K562 (cell line): ENCODE measurements at regions not wholly inside any gene's neighbourhood (a gene's known extent, or its start where the extent isn't known, plus 50 kb on each side); places are given as distances from the start of the nearest gene placed in this dataset.

Experiments used
- ATAC-seq: fragments of 200-7000 bp; cut with Tn5 transposase; 3 replicates; pipeline ENCODE4 v1.9.1; 2020; ENCODE audit warnings: moderate library complexity
- BruUV-seq: library from RNA; stranded (reverse); fragments of 400-500 nt; replicated peaks from 2 replicates; lab custom pipeline; 2021; lab: Mats Ljungman, UMichigan
- CTCF ChIA-PET: fragments of 300-600 bp; formaldehyde crosslinking; extraction: SDS; loops from one replicate; lab custom pipeline; 2021; ENCODE audit warnings: low intra/inter-chr PET ratio; lab: Yijun Ruan, JAX
- POLR2A ChIA-PET: fragments of 300-600, 350-650 bp; sonication (Branson Sonifier 250); formaldehyde crosslinking; extraction: SDS; loops from one replicate; lab custom pipeline; 2021; ENCODE audit warnings: antibody characterized with exemption, inconsistent platforms; lab: Yijun Ruan, JAX
- DNase-seq, 4 experiments: peaks; one replicate each; pipeline versions ENCODE4 v3.0.0 to v3.0.0-alpha.2; 2011 to 2018; ENCODE audit warnings: low spot score in 3 of 4, mixed read lengths in 3 of 4; ENCODE audit errors: extremely low read depth in 1 of 4
- FAIRE-seq: peaks from 2 replicates; lab custom pipeline; 2011; peaks lifted over from hg19 to GRCh38; lab: Jason Lieb, UNC
- H2AFZ ChIP-seq: 2 replicates; pipeline ENCODE4 v1.6.0; 2011; ENCODE audit warnings: low read depth, low read length, control low read depth, inconsistent platforms
- H3K27ac ChIP-seq: fragments of 200-600 bp; 3 replicates; pipeline ENCODE4 v1.8.0; 2011; ENCODE audit warnings: low read depth, mild to moderate bottlenecking, control low read depth, inconsistent platforms, low read length, moderate library complexity, mixed read lengths; ENCODE audit errors: extremely low read depth
- H3K27me3 ChIP-seq, 2 experiments: fragments of 300-600 bp in 1 of 2; 2 replicates in 1 of 2; 3 replicates in 1 of 2; pipeline versions ENCODE4 v1.6.0 to v1.8.0; 2011; ENCODE audit warnings: inconsistent platforms in 2 of 2, low read length in 2 of 2, mild to moderate bottlenecking in 1 of 2, mixed read lengths in 1 of 2, moderate library complexity in 1 of 2; ENCODE audit not compliant: control insufficient read depth in 2 of 2, insufficient read depth in 2 of 2
- H3K36me3 ChIP-seq: fragments of 300-600 bp; 3 replicates; pipeline ENCODE4 v1.8.0; 2011; ENCODE audit warnings: mild to moderate bottlenecking, low read length, inconsistent platforms; ENCODE audit not compliant: control insufficient read depth, insufficient read depth
- H3K4me1 ChIP-seq, 2 experiments: fragments of 200-600 bp in 1 of 2; replicated peaks in 1 of 2; 2 replicates in 1 of 2; 3 replicates in 1 of 2; pipeline versions ENCODE4 v1.5.1 to v1.8.0; 2011; ENCODE audit warnings: inconsistent platforms in 2 of 2, low read length in 2 of 2, mild to moderate bottlenecking in 1 of 2, mixed read lengths in 1 of 2, moderate library complexity in 1 of 2; ENCODE audit not compliant: control insufficient read depth in 2 of 2, insufficient read depth in 2 of 2
- H3K4me2 ChIP-seq: 2 replicates; pipeline ENCODE4 v1.6.1; 2011; ENCODE audit warnings: low read length, control low read depth, inconsistent platforms, mixed read lengths; ENCODE audit not compliant: insufficient read depth
- H3K4me3 ChIP-seq: fragments of 200-600 bp; sonication (generic), shearing (Covaris generic); 2 replicates; pipeline ENCODE4 v1.5.1; 2016; ENCODE audit warnings: control low read depth, inconsistent platforms
- H3K79me2 ChIP-seq: fragments of 200-600 bp; 3 replicates; pipeline ENCODE4 v1.8.0; 2011; ENCODE audit warnings: low read length, inconsistent platforms; ENCODE audit not compliant: control insufficient read depth, insufficient read depth
- H3K9ac ChIP-seq, 2 experiments: 2 replicates each; pipeline versions ENCODE4 v1.6.0 to v1.6.1; 2011; ENCODE audit warnings: low read depth in 2 of 2, low read length in 2 of 2, control low read depth in 1 of 2, inconsistent platforms in 1 of 2, mild to moderate bottlenecking in 1 of 2, mixed read lengths in 1 of 2; ENCODE audit not compliant: insufficient read depth in 1 of 2
- H3K9me1 ChIP-seq: one replicate; pipeline ENCODE4 v1.6.0; 2011; ENCODE audit warnings: inconsistent platforms, mild to moderate bottlenecking, low read length, moderate library complexity; ENCODE audit not compliant: control insufficient read depth, insufficient read depth
- H3K9me3 ChIP-seq: replicated peaks from 2 replicates; pipeline ENCODE4 v1.5.1; 2011; ENCODE audit warnings: low read depth, low read length, inconsistent platforms; ENCODE audit not compliant: control insufficient read depth, insufficient read depth
- H4K20me1 ChIP-seq: replicated peaks from 2 replicates; pipeline ENCODE4 v1.6.1; 2011; ENCODE audit warnings: low read length, inconsistent platforms, mixed read lengths; ENCODE audit not compliant: control insufficient read depth, insufficient read depth
- ARID3B ChIP-seq: fragments of 250-450 bp; sonication (Bioruptor Pico); IDR thresholded peaks from 2 replicates; pipeline ENCODE4 v1.4.0; 2020; ENCODE audit warnings: borderline replicate concordance
- CHD2 ChIP-seq: IDR thresholded peaks from 2 replicates; pipeline ENCODE4 v1.6.1; 2011; ENCODE audit warnings: low read depth, low read length
- CREB5 ChIP-seq: fragments of 250-450 bp; sonication (Bioruptor Pico); IDR thresholded peaks from 2 replicates; pipeline ENCODE4 v1.5.0; 2020; ENCODE audit warnings: mild to moderate bottlenecking
- DMBX1 ChIP-seq: fragments of 250-450 bp; sonication (Bioruptor Pico); IDR thresholded peaks from 2 replicates; pipeline ENCODE4 v1.8.0; 2022; ENCODE audit warnings: inconsistent platforms, mild to moderate bottlenecking, moderate library complexity, borderline replicate concordance
- ETV1 ChIP-seq: fragments of 450-650 bp; conservative IDR thresholded peaks from 2 replicates; pipeline ENCODE4 v1.6.1; 2016; ENCODE audit warnings: missing genetic modification characterization, control low read depth, low read depth, missing compliant biosample characterization
- MTA2 ChIP-seq: fragments of 450-650 bp; IDR thresholded peaks from 2 replicates; pipeline ENCODE4 v1.6.1; 2016; ENCODE audit warnings: low read depth
- NCOA6 ChIP-seq: fragments of 450-650 bp; IDR thresholded peaks from 2 replicates; pipeline ENCODE4 v1.6.1; 2017; ENCODE audit warnings: mild to moderate bottlenecking
- NONO ChIP-seq, 2 experiments: fragments of 200-400 bp in 1 of 2; fragments of 450-650 bp in 1 of 2; formaldehyde crosslinking in 1 of 2; IDR thresholded peaks; 2 replicates each; pipeline ENCODE4 v1.6.1; 2017; ENCODE audit warnings: low read depth in 2 of 2, mild to moderate bottlenecking in 2 of 2, moderate library complexity in 2 of 2, low read length in 1 of 2
- POLR3G ChIP-seq: IDR thresholded peaks from 2 replicates; pipeline ENCODE4 v1.6.1; 2011; ENCODE audit not compliant: insufficient read length, insufficient replicate concordance; ENCODE audit errors: extremely low read depth
- RFX1 ChIP-seq: fragments of 450-650 bp; IDR thresholded peaks from 2 replicates; pipeline ENCODE4 v1.6.1; 2016; ENCODE audit warnings: mild to moderate bottlenecking, moderate library complexity
- SPI1 ChIP-seq: IDR thresholded peaks from 2 replicates; pipeline ENCODE4 v1.6.1; 2011; ENCODE audit warnings: low read depth, low read length, control low read depth, borderline replicate concordance
- ZNF407 ChIP-seq: fragments of 450-650 bp; IDR thresholded peaks from 2 replicates; pipeline ENCODE4 v1.6.1; 2016; ENCODE audit warnings: low read depth
- ZNF695 ChIP-seq: fragments of 450-650 bp; formaldehyde crosslinking; IDR thresholded peaks from 2 replicates; pipeline ENCODE4 v1.4.0; 2020; ENCODE audit warnings: mild to moderate bottlenecking, moderate library complexity
- ZSCAN29 ChIP-seq: fragments of 450-650 bp; IDR thresholded peaks from 2 replicates; pipeline ENCODE4 v1.6.1; 2017
- WGBS: fragments of 100-300 bp; shearing (Covaris generic); methylation state at CpG from one replicate; pipeline ENCODE4 v1.1.6; 2016; ENCODE audit warnings: low coverage, mixed read lengths; ENCODE audit not compliant: insufficient coverage; ENCODE audit errors: missing lambda C conversion rate; 5-methylcytosine and 5-hydroxymethylcytosine counted together
- in situ Hi-C: fragments of 300-500 bp; cut with MboI; formaldehyde crosslinking; loops from 4 replicates; pipeline ENCODE4 v1.15.0; 2018; ENCODE audit warnings: inconsistent platforms, mixed read lengths
- intact Hi-C: fragments of 100-400 bp; cut with micrococcal nuclease; formaldehyde crosslinking; loops from 2 replicates; pipeline ENCODE4 v1.14.2; 2022

GRCh38 chr18:73535189-73535588 lies 612.4 kb downstream of the FBXO15 start:
- Histone ChIP-seq H3K36me3 (no peaks in the 10 kb centered on the region), H3K4me3 (no peak overlapping the region), H3K4me1 (no peaks in the 10 kb centered on the region), H3K27me3 (no peaks in the 10 kb centered on the region), H3K9me1 (no peaks in the 10 kb centered on the region), H3K9ac (no peak overlapping the region), H2AFZ (no peak overlapping the region), H3K79me2 (no peaks in the 10 kb centered on the region), H3K4me2 (no peak overlapping the region), H3K27ac (no peak overlapping the region), H3K9me3 (no peaks in the 10 kb centered on the region), H4K20me1 (no peaks in the 10 kb centered on the region)
- no peak for ATAC-seq
- WGBS = 0% methylated on average over 4 of the region's 6 CpGs
- no TSS peak for BruUV-seq
- no peak for DNase-seq
- ChIA-PET POLR2A (no interaction called here), CTCF (no interaction called here)
- TF ChIP-seq DMBX1 (CRISPR knock-in tag) (no peak), ZSCAN29 (no peak), CHD2 (no peak), ARID3B (no peak), MTA2 (no peak), NCOA6 (no peak), ETV1 (tag) (no peak), POLR3G (no peak), NONO (IDR thresholded peaks at IDR 0.05; ENCODE audit: low read depth in 2 of 2, low read length in 1 of 2) (no peak), SPI1 (no peak), ZNF695 (CRISPR knock-in tag) (no peak), ZNF407 (no peak), RFX1 (no peak), CREB5 (no peak)
- in situ Hi-C loops = no loop called here
- FAIRE-seq = no peak
- intact Hi-C loops = no loop called here
